ENCODE measurements at regions not wholly inside any gene's neighbourhood (a gene's known extent, or its start where the extent isn't known, plus 50 kb on each side); places are given as distances from the start of the nearest gene placed in this dataset.

- Histone ChIP-seq H3K27me3 (ENCODE audit: control insufficient read depth, insufficient read depth, low read length) (no peaks in the 10 kb centered on the region), H3K27ac (ENCODE audit: low read depth in 2 of 2, low read length in 2 of 2) (no peak overlapping the region), H3K4me1 (ENCODE audit: control insufficient read depth in 2 of 3, insufficient read depth in 2 of 3, low read depth in 1 of 3, low read length in 3 of 3) (no peaks in the 10 kb centered on the region), H3K36me3 (ENCODE audit: control insufficient read depth in 2 of 3, insufficient read depth in 3 of 3, low read length in 3 of 3) (no peaks in the 10 kb centered on the region), H3K9me3 (ENCODE audit: control insufficient read depth in 2 of 3, insufficient read depth in 1 of 3, low read length in 3 of 3) (no peaks in the 10 kb centered on the region), H3K9ac (ENCODE audit: low read length in 3 of 3) (no peak overlapping the region), H3K4me3 (ENCODE audit: low read length in 3 of 3) (no peak overlapping the region)
- FAIRE-seq (no peak), DNase-seq (peak in 1 of 5 donors; percentile 8)
- no peak for TF ChIP-seq CTCF (IDR thresholded peaks at IDR 0.05; ENCODE audit: borderline replicate concordance, extremely low read depth, insufficient read depth)
- intact Hi-C loops (cut with DNase I), result no loop called here
Observed at GRCh38 chr12:56872366-56872765, 61.8 kb downstream of the SDR9C7 start.

GRCh38 chr12:56867216-56867615 lies 67.0 kb downstream of the SDR9C7 start:
- intact Hi-C loops (cut with DNase I), result no loop called here
- TF ChIP-seq CTCF (IDR thresholded peaks at IDR 0.05; ENCODE audit: borderline replicate concordance, extremely low read depth, insufficient read depth), result no peak
- no peak overlapping the region for H3K27ac ChIP-seq (ENCODE audit: low read depth in 2 of 2, low read length in 2 of 2)
- no peaks in the 10 kb centered on the region for H3K27me3 ChIP-seq (ENCODE audit: control insufficient read depth, insufficient read depth, low read length)
- H3K9ac ChIP-seq (ENCODE audit: low read length in 3 of 3), result no peak overlapping the region
- FAIRE-seq (no peak), DNase-seq (no peak)
- H3K36me3 ChIP-seq (ENCODE audit: control insufficient read depth in 2 of 3, insufficient read depth in 3 of 3, low read length in 3 of 3), result no peaks in the 10 kb centered on the region
- H3K4me1 ChIP-seq (ENCODE audit: control insufficient read depth in 2 of 3, insufficient read depth in 2 of 3, low read depth in 1 of 3, low read length in 3 of 3), result no peaks in the 10 kb centered on the region
- H3K4me3 ChIP-seq (ENCODE audit: low read length in 3 of 3), result no peak overlapping the region
- H3K9me3 ChIP-seq (ENCODE audit: control insufficient read depth in 2 of 3, insufficient read depth in 1 of 3, low read length in 3 of 3), result peaks cover 0 to 26% (median 3%) of the 10 kb centered on the region in 3 donors

GRCh38 chr12:56866493-56866892 lies 67.7 kb downstream of the SDR9C7 start:
- no peak for TF ChIP-seq CTCF (IDR thresholded peaks at IDR 0.05; ENCODE audit: borderline replicate concordance, extremely low read depth, insufficient read depth)
- Histone ChIP-seq H3K27ac (ENCODE audit: low read depth in 2 of 2, low read length in 2 of 2) (no peak overlapping the region), H3K4me3 (ENCODE audit: low read length in 3 of 3) (no peak overlapping the region), H3K36me3 (ENCODE audit: control insufficient read depth in 2 of 3, insufficient read depth in 3 of 3, low read length in 3 of 3) (no peaks in the 10 kb centered on the region), H3K9me3 (ENCODE audit: control insufficient read depth in 2 of 3, insufficient read depth in 1 of 3, low read length in 3 of 3) (peaks cover 0 to 28% (median 3%) of the 10 kb centered on the region in 3 donors), H3K9ac (ENCODE audit: low read length in 3 of 3) (no peak overlapping the region), H3K27me3 (ENCODE audit: control insufficient read depth, insufficient read depth, low read length) (no peaks in the 10 kb centered on the region), H3K4me1 (ENCODE audit: control insufficient read depth in 2 of 3, insufficient read depth in 2 of 3, low read depth in 1 of 3, low read length in 3 of 3) (no peaks in the 10 kb centered on the region)
- DNase-seq, result no peak
- intact Hi-C loops (cut with DNase I), result no loop called here
- no peak for FAIRE-seq

GRCh38 chr12:56864318-56864717 lies 69.9 kb downstream of the SDR9C7 start:
- H3K27ac ChIP-seq (ENCODE audit: low read depth in 2 of 2, low read length in 2 of 2), result no peak overlapping the region
- no peak for DNase-seq

More at GRCh38 chr12:56864318-56864717, 69.9 kb downstream of the SDR9C7 start:
- no peaks in the 10 kb centered on the region for H3K4me1 ChIP-seq (ENCODE audit: control insufficient read depth in 2 of 3, insufficient read depth in 2 of 3, low read depth in 1 of 3, low read length in 3 of 3)
- no peak overlapping the region for H3K9ac ChIP-seq (ENCODE audit: low read length in 3 of 3)
- no peak for FAIRE-seq
- no peak overlapping the region for H3K4me3 ChIP-seq (ENCODE audit: low read length in 3 of 3)
- no peaks in the 10 kb centered on the region for H3K27me3 ChIP-seq (ENCODE audit: control insufficient read depth, insufficient read depth, low read length)
- intact Hi-C loops (cut with DNase I), result no loop called here
- peaks cover 0 to 28% (median 3%) of the 10 kb centered on the region in 3 donors for H3K9me3 ChIP-seq (ENCODE audit: control insufficient read depth in 2 of 3, insufficient read depth in 1 of 3, low read length in 3 of 3)
- H3K36me3 ChIP-seq (ENCODE audit: control insufficient read depth in 2 of 3, insufficient read depth in 3 of 3, low read length in 3 of 3), result no peaks in the 10 kb centered on the region
- no peak for TF ChIP-seq CTCF (IDR thresholded peaks at IDR 0.05; ENCODE audit: borderline replicate concordance, extremely low read depth, insufficient read depth)

Data from kidney (tissue), 13 donors.